ENCODE measurements at regions not wholly inside any gene's neighbourhood (a gene's known extent, or its start where the extent isn't known, plus 50 kb on each side); places are given as distances from the start of the nearest gene placed in this dataset.

DNA sequence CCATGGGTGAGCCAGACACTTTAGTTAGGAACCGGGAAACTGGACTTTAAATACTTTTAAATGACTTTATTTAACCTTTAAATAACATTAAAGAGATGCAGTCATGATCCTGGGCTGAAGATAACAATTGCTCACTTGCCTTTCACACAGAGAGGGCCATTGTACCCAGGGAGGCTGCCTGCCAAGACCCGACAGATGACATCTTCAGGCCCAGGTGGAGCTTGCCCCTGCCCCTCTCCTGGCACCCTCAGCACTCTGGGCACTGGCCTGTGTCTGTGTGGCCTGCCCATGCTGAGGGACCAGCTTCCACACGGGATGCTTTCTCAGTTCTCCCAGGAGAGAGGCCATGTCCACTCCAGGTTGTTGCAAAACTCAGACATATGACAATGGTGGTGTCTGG lies 216.4 kb upstream of the MYT1L start:
- H3K4me2 ChIP-seq = no peak overlapping the region
- peaks cover 40% of the 10 kb centered on the region for H3K27me3 ChIP-seq (ENCODE audit: insufficient read depth, low read depth)
- TF ChIP-seq, protein P1, sequence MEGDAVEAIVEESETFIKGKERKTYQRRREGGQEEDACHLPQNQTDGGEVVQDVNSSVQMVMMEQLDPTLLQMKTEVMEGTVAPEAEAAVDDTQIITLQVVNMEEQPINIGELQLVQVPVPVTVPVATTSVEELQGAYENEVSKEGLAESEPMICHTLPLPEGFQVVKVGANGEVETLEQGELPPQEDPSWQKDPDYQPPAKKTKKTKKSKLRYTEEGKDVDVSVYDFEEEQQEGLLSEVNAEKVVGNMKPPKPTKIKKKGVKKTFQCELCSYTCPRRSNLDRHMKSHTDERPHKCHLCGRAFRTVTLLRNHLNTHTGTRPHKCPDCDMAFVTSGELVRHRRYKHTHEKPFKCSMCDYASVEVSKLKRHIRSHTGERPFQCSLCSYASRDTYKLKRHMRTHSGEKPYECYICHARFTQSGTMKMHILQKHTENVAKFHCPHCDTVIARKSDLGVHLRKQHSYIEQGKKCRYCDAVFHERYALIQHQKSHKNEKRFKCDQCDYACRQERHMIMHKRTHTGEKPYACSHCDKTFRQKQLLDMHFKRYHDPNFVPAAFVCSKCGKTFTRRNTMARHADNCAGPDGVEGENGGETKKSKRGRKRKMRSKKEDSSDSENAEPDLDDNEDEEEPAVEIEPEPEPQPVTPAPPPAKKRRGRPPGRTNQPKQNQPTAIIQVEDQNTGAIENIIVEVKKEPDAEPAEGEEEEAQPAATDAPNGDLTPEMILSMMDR (conservative IDR thresholded peaks at IDR 0.05) = no peak
- no peak for TF ChIP-seq EZH2 (IDR thresholded peaks at IDR 0.05; ENCODE audit: low read depth)
- DNase-seq = no peak
- CTCF ChIA-PET = no interaction called here
- BruUV-seq (replicated peaks) = no TSS peak
- H3F3A ChIP-seq (ENCODE audit: insufficient read depth, low read depth) = no peaks in the 10 kb centered on the region
- H4K20me1 ChIP-seq (ENCODE audit: insufficient read depth) = no peaks in the 10 kb centered on the region; the same call in 1 of the 2 replicates
- H3K79me2 ChIP-seq (ENCODE audit: low read depth) = no peaks in the 10 kb centered on the region
- no peak overlapping the region for H2AFZ ChIP-seq
- H3K9me2 ChIP-seq (ENCODE audit: insufficient read depth) = no peaks in the 10 kb centered on the region
- H3K27ac ChIP-seq = no peak overlapping the region
- no peaks in the 10 kb centered on the region for H3K9me3 ChIP-seq (ENCODE audit: insufficient read depth, low read depth)
- H3K4me3 ChIP-seq = no peak overlapping the region
- no peaks in the 10 kb centered on the region for H3K4me1 ChIP-seq (replicated peaks; ENCODE audit: insufficient read depth)
- POLR2A ChIA-PET (ENCODE audit: unreplicated experiment) = no interaction called here
- intact Hi-C loops (cut with micrococcal nuclease; ENCODE audit: unreplicated experiment) = no loop called here
- no peaks in the 10 kb centered on the region for H3K36me3 ChIP-seq (ENCODE audit: low read depth)

DNA sequence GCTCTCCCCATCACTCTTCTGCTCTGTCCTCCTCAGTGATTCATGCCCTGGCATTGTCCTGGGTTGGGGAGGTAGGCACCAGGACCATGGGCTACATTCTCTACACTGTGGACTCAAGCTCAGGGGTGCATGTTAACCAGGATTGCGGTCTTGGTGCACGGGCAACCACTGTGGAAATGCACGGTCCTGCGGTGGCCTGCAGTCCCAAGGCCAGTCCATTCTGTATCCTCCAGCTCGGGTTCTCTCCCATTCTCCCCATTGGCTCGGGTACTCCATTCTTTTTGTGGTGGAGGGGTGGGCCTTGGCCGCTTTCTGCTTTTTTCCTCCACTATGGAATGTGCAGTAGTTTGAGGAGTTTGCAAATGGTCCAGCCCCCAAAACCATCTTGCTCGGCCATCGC lies 215.0 kb upstream of the MYT1L start:
- Histone ChIP-seq H3K27me3 (ENCODE audit: insufficient read depth, low read depth) (peaks cover 53% of the 10 kb centered on the region), H2AFZ (no peak overlapping the region), H3K4me2 (no peak overlapping the region), H3K4me3 (no peak overlapping the region), H3K9me2 (ENCODE audit: insufficient read depth) (no peaks in the 10 kb centered on the region), H3K4me1 (replicated peaks; ENCODE audit: insufficient read depth) (no peaks in the 10 kb centered on the region), H3K79me2 (ENCODE audit: low read depth) (no peaks in the 10 kb centered on the region), H3F3A (ENCODE audit: insufficient read depth, low read depth) (no peaks in the 10 kb centered on the region), H3K9me3 (ENCODE audit: insufficient read depth, low read depth) (no peaks in the 10 kb centered on the region), H3K27ac (no peak overlapping the region), H3K36me3 (ENCODE audit: low read depth) (no peaks in the 10 kb centered on the region), H4K20me1 (ENCODE audit: insufficient read depth) (no peaks in the 10 kb centered on the region; the same call in 1 of the 2 replicates)
- ChIA-PET CTCF (no interaction called here), POLR2A (ENCODE audit: unreplicated experiment) (no interaction called here)
- no peak for DNase-seq
- intact Hi-C loops (cut with micrococcal nuclease; ENCODE audit: unreplicated experiment) = no loop called here
- no TSS peak for BruUV-seq (replicated peaks)
- no peak for TF ChIP-seq EZH2 (IDR thresholded peaks at IDR 0.05; ENCODE audit: low read depth)
- TF ChIP-seq, protein P1 (conservative IDR thresholded peaks at IDR 0.05) = no peak

DNA sequence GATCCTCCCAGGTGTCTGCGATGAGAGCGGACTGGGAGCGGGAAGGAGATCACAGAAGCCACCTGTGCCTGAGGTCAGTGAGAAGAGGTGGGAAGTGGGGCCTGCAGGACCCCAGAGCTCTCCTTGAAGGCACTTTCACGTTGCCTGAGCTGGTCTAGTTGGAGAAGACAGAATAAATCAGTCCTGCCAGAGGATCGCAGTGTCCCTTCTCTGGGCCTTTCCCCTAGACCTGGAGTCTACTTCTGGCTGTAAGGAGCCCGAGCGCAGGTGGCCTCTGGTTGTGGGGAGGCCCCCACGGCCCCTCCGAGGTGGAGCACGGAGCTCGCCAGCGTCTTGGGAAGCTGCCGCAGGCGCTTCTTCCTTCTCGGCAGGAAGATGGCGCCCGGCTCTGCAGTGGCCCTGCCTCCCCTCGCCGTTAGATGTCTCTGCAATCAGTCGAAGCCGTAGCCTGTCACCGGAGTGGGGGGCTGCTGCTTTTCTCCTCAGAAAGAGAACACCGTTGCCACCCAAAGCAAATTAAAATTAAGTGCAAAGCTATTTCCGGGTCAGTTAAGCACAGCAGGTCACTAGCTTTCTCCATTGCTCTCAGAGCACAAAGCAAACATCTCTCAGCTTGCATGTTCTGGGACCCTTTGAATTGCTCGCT lies 212.0 kb upstream of the MYT1L start:
- Histone ChIP-seq H3K4me3 (no peak overlapping the region), H3F3A (ENCODE audit: insufficient read depth, low read depth) (no peaks in the 10 kb centered on the region), H3K79me2 (ENCODE audit: low read depth) (no peaks in the 10 kb centered on the region), H3K36me3 (ENCODE audit: low read depth) (no peaks in the 10 kb centered on the region), H2AFZ (peak overlapping the region; percentile 9; the same call in 1 of the 2 replicates), H3K27me3 (ENCODE audit: insufficient read depth, low read depth) (peaks cover 81% of the 10 kb centered on the region), H3K9me3 (ENCODE audit: insufficient read depth, low read depth) (no peaks in the 10 kb centered on the region), H3K27ac (no peak overlapping the region), H3K9me2 (ENCODE audit: insufficient read depth) (no peaks in the 10 kb centered on the region), H4K20me1 (ENCODE audit: insufficient read depth) (no peaks in the 10 kb centered on the region; the same call in 1 of the 2 replicates), H3K4me2 (peak overlapping the region; percentile 6; the same call in 1 of the 2 replicates), H3K4me1 (replicated peaks; ENCODE audit: insufficient read depth) (no peaks in the 10 kb centered on the region)
- no TSS peak for BruUV-seq (replicated peaks)
- TF ChIP-seq, protein P1 (conservative IDR thresholded peaks at IDR 0.05) = no peak
- no peak for TF ChIP-seq EZH2 (IDR thresholded peaks at IDR 0.05; ENCODE audit: low read depth)
- POLR2A ChIA-PET (ENCODE audit: unreplicated experiment) = no interaction called here
- intact Hi-C loops (cut with micrococcal nuclease; ENCODE audit: unreplicated experiment) = no loop called here
- DNase-seq = no peak
- CTCF ChIA-PET = no interaction called here

Data from PC-9 (cell line).